ENCODE measurements at regions not wholly inside any gene's neighbourhood (a gene's known extent, or its start where the extent isn't known, plus 50 kb on each side); places are given as distances from the start of the nearest gene placed in this dataset.

DNA sequence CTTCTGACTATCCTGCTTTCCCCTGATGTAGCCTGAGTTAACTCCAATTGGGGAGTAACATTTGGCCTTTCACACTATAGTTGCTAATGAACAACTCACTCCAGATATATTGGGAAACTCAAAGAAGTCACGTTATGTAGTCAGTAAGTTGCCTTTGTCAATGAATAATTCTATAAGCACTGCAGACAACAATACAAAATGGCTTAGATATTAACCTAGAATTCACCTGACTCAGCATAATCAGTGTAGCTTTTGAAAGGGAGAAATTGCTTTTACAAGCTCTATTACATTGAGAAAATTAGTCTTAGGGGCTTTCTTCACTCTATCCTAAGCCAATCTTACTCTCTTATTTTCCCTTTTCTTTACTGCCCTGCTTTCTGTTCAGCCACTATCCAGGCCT is 303.5 kb upstream of the NR5A2 start:
- Histone ChIP-seq H3K9ac (ENCODE audit: low read length) (no peak overlapping the region), H2AFZ (ENCODE audit: low read depth, low read length) (no peak overlapping the region), H3K4me2 (ENCODE audit: low read length) (no peak overlapping the region), H3K9me2 (ENCODE audit: insufficient read depth, low read length) (no peaks in the 10 kb centered on the region), H3K9me3 (ENCODE audit: low read length) (no peaks in the 10 kb centered on the region), H3K27me3 (ENCODE audit: insufficient read depth, low read depth, low read length) (no peaks in the 10 kb centered on the region), H3K4me3 (ENCODE audit: low read length) (no peak overlapping the region), H3K79me2 (replicated peaks; ENCODE audit: insufficient read depth, low read length) (no peaks in the 10 kb centered on the region), H3K36me3 (ENCODE audit: insufficient read depth, low read length) (no peaks in the 10 kb centered on the region), H4K20me1 (ENCODE audit: insufficient read depth) (no peaks in the 10 kb centered on the region), H3F3A (ENCODE audit: insufficient read depth, low read length, poor library complexity, severe bottlenecking) (no peaks in the 10 kb centered on the region), H3K27ac (ENCODE audit: low read length) (no peak overlapping the region)
- TF ChIP-seq TAF1 (IDR thresholded peaks at IDR 0.05; ENCODE audit: low read depth) (no peak), EZH2 (IDR thresholded peaks at IDR 0.05; ENCODE audit: borderline replicate concordance, insufficient read depth, low read length, poor library complexity, severe bottlenecking) (no peak), SMC3 (conservative IDR thresholded peaks at IDR 0.05; ENCODE audit: poor library complexity) (no peak), MXI1 (conservative IDR thresholded peaks at IDR 0.05; ENCODE audit: poor library complexity, severe bottlenecking) (no peak), EP300 (conservative IDR thresholded peaks at IDR 0.05; ENCODE audit: poor library complexity, severe bottlenecking) (no peak)

DNA sequence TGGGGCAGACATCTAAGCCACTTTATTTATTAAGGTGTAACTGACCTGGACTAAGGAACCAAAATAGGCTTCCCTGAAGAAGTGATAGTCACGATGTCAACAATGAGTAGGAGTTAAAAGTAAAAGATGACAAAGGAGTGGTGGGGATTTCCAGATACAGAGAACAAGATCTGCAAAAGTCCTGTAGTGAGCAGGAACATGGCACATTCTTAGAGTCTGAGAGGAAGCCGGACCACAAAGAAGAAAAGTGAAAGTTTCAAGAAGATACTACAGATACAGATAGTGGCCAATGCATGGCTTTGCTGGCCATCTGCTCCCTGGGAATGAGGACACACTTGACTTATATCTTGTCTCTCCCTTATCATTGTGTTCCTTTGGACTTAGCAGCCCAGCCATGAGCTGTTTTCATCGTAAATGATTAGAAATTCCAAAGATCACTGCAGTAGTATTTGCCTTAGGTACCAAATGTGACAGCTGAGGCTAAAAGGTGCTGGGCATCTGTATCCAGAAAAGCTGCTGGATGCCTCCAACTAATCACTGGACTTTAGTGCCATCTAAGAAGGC is 302.4 kb upstream of the NR5A2 start:
- no peaks in the 10 kb centered on the region for H3F3A ChIP-seq (ENCODE audit: insufficient read depth, low read length, poor library complexity, severe bottlenecking)
- H3K4me2 ChIP-seq (ENCODE audit: low read length) = no peak overlapping the region
- no peak overlapping the region for H3K4me3 ChIP-seq (ENCODE audit: low read length)
- H3K79me2 ChIP-seq (replicated peaks; ENCODE audit: insufficient read depth, low read length) = no peaks in the 10 kb centered on the region
- H3K36me3 ChIP-seq (ENCODE audit: insufficient read depth, low read length) = no peaks in the 10 kb centered on the region
- H3K9me3 ChIP-seq (ENCODE audit: low read length) = no peaks in the 10 kb centered on the region
- H3K27me3 ChIP-seq (ENCODE audit: insufficient read depth, low read depth, low read length) = no peaks in the 10 kb centered on the region
- no peaks in the 10 kb centered on the region for H3K9me2 ChIP-seq (ENCODE audit: insufficient read depth, low read length)
- no peaks in the 10 kb centered on the region for H4K20me1 ChIP-seq (ENCODE audit: insufficient read depth)
- H3K9ac ChIP-seq (ENCODE audit: low read length) = no peak overlapping the region
- TF ChIP-seq EP300 (conservative IDR thresholded peaks at IDR 0.05; ENCODE audit: poor library complexity, severe bottlenecking) (no peak), POLR2AphosphoS5 (IDR thresholded peaks at IDR 0.05) (no peak), EZH2 (IDR thresholded peaks at IDR 0.05; ENCODE audit: borderline replicate concordance, insufficient read depth, low read length, poor library complexity, severe bottlenecking) (no peak), TAF1 (IDR thresholded peaks at IDR 0.05; ENCODE audit: low read depth) (no peak), RAD21 (conservative IDR thresholded peaks at IDR 0.05) (no peak), SMC3 (conservative IDR thresholded peaks at IDR 0.05; ENCODE audit: poor library complexity) (no peak), MXI1 (conservative IDR thresholded peaks at IDR 0.05; ENCODE audit: poor library complexity, severe bottlenecking) (no peak)
- TF ChIP-seq, protein P1, sequence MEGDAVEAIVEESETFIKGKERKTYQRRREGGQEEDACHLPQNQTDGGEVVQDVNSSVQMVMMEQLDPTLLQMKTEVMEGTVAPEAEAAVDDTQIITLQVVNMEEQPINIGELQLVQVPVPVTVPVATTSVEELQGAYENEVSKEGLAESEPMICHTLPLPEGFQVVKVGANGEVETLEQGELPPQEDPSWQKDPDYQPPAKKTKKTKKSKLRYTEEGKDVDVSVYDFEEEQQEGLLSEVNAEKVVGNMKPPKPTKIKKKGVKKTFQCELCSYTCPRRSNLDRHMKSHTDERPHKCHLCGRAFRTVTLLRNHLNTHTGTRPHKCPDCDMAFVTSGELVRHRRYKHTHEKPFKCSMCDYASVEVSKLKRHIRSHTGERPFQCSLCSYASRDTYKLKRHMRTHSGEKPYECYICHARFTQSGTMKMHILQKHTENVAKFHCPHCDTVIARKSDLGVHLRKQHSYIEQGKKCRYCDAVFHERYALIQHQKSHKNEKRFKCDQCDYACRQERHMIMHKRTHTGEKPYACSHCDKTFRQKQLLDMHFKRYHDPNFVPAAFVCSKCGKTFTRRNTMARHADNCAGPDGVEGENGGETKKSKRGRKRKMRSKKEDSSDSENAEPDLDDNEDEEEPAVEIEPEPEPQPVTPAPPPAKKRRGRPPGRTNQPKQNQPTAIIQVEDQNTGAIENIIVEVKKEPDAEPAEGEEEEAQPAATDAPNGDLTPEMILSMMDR (IDR thresholded peaks at IDR 0.05; ENCODE audit: poor library complexity, severe bottlenecking) = no peak
- TF ChIP-seq, protein P2, sequence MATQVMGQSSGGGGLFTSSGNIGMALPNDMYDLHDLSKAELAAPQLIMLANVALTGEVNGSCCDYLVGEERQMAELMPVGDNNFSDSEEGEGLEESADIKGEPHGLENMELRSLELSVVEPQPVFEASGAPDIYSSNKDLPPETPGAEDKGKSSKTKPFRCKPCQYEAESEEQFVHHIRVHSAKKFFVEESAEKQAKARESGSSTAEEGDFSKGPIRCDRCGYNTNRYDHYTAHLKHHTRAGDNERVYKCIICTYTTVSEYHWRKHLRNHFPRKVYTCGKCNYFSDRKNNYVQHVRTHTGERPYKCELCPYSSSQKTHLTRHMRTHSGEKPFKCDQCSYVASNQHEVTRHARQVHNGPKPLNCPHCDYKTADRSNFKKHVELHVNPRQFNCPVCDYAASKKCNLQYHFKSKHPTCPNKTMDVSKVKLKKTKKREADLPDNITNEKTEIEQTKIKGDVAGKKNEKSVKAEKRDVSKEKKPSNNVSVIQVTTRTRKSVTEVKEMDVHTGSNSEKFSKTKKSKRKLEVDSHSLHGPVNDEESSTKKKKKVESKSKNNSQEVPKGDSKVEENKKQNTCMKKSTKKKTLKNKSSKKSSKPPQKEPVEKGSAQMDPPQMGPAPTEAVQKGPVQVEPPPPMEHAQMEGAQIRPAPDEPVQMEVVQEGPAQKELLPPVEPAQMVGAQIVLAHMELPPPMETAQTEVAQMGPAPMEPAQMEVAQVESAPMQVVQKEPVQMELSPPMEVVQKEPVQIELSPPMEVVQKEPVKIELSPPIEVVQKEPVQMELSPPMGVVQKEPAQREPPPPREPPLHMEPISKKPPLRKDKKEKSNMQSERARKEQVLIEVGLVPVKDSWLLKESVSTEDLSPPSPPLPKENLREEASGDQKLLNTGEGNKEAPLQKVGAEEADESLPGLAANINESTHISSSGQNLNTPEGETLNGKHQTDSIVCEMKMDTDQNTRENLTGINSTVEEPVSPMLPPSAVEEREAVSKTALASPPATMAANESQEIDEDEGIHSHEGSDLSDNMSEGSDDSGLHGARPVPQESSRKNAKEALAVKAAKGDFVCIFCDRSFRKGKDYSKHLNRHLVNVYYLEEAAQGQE (IDR thresholded peaks at IDR 0.05; ENCODE audit: borderline replicate concordance) = no peak
- no peak overlapping the region for H3K27ac ChIP-seq (ENCODE audit: low read length)
- H2AFZ ChIP-seq (ENCODE audit: low read depth, low read length) = no peak overlapping the region

Measured in neural cell (in vitro differentiated cells).